ENCODE measurements at regions not wholly inside any gene's neighbourhood (a gene's known extent, or its start where the extent isn't known, plus 50 kb on each side); places are given as distances from the start of the nearest gene placed in this dataset.

DNA sequence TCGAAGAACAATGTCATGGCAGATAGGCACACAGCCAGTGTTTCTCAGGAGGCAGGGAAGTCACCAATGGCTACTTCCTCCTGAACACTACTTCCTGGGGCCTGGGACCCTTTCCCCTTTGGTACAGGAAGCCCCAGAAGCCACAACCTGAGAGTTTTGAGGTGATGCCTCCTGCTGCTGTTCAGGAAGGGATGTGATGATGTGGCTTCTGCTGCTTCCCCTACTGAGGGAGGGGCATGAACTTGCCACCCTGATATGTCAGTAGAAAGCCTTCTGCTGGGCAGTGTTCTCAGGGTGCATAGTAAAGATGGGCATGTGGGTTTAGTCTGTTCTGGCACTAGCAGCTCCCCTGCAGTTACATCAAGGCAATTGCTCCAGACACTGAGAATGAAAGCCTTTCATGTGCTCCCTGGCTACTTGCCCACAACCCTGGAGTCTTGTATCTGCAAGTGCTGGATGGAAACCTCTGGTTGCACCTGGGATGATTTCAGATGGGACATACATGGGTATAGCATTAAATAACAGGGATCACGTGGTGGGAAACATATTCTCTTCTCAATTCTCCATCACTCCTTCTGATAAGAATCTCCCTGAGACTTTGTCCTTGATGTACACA, 69.3 kb downstream of the ADRA2A start:
- no peak for DNase-seq
- Mint-ChIP-seq H3K9me3 (no peaks in the 10 kb centered on the region), H3K27ac (no peak overlapping the region)

GRCh38 chr10:111148025-111148424, 71.2 kb downstream of the ADRA2A start:
- H3K36me3 Mint-ChIP-seq (ENCODE audit: low read depth) = no peaks in the 10 kb centered on the region
- H3K9me3 Mint-ChIP-seq = no peaks in the 10 kb centered on the region
- no peak for TF ChIP-seq CTCF (IDR thresholded peaks at IDR 0.05)
- H3K4me1 Mint-ChIP-seq = peaks cover 27% of the 10 kb centered on the region
- DNase-seq = no peak
- H3K4me3 Mint-ChIP-seq = no peak overlapping the region
- no peak overlapping the region for H3K27ac Mint-ChIP-seq
- H3K27me3 Mint-ChIP-seq (ENCODE audit: low read depth, poor library complexity) = peaks cover 30% of the 10 kb centered on the region

More for the DNA sequence above, 69.3 kb downstream of the ADRA2A start:
- no peaks in the 10 kb centered on the region for H3K36me3 Mint-ChIP-seq (ENCODE audit: low read depth)
- no peak for TF ChIP-seq CTCF (IDR thresholded peaks at IDR 0.05)
- H3K4me1 Mint-ChIP-seq = peaks cover 13% of the 10 kb centered on the region
- peaks cover 39% of the 10 kb centered on the region for H3K27me3 Mint-ChIP-seq (ENCODE audit: low read depth, poor library complexity)
- H3K4me3 Mint-ChIP-seq = no peak overlapping the region

- H3K27ac Mint-ChIP-seq = no peak overlapping the region
- DNase-seq = no peak
- H3K36me3 Mint-ChIP-seq (ENCODE audit: low read depth) = no peaks in the 10 kb centered on the region
- peaks cover 27% of the 10 kb centered on the region for H3K27me3 Mint-ChIP-seq (ENCODE audit: low read depth, poor library complexity)
- TF ChIP-seq CTCF (IDR thresholded peaks at IDR 0.05) = no peak
- H3K4me1 Mint-ChIP-seq = peaks cover 27% of the 10 kb centered on the region
- H3K9me3 Mint-ChIP-seq = no peaks in the 10 kb centered on the region
- no peak overlapping the region for H3K4me3 Mint-ChIP-seq
These were observed 71.6 kb downstream of the ADRA2A start for GRCh38 chr10:111148440-111148839.

DNA sequence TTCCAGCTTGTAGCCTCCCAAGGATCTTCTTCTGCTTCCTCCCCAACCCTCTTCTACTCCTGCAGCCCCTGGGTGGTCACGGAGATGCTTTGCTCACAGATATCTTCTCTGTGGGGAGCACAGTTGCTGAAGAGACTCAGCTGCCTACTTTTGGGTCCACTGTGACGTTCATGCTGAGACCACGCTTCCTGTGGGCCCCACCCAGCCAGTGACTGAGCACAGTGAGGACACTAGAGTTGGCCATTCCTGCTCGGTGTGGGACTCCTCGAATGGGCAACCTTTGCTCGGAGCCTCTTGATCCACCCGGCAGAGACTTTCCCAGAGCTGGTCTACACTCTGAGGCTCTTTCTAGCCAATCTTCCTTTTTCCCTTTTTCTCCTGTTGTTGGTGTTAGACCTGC, 73.9 kb downstream of the ADRA2A start:
- peaks cover 23% of the 10 kb centered on the region for H3K27me3 Mint-ChIP-seq (ENCODE audit: low read depth, poor library complexity)
- H3K9me3 Mint-ChIP-seq = no peaks in the 10 kb centered on the region
- DNase-seq = no peak
- H3K27ac Mint-ChIP-seq = no peak overlapping the region
- peaks cover 27% of the 10 kb centered on the region for H3K4me1 Mint-ChIP-seq
- H3K4me3 Mint-ChIP-seq = no peak overlapping the region
- TF ChIP-seq CTCF (IDR thresholded peaks at IDR 0.05) = no peak
- H3K36me3 Mint-ChIP-seq (ENCODE audit: low read depth) = no peaks in the 10 kb centered on the region

DNA sequence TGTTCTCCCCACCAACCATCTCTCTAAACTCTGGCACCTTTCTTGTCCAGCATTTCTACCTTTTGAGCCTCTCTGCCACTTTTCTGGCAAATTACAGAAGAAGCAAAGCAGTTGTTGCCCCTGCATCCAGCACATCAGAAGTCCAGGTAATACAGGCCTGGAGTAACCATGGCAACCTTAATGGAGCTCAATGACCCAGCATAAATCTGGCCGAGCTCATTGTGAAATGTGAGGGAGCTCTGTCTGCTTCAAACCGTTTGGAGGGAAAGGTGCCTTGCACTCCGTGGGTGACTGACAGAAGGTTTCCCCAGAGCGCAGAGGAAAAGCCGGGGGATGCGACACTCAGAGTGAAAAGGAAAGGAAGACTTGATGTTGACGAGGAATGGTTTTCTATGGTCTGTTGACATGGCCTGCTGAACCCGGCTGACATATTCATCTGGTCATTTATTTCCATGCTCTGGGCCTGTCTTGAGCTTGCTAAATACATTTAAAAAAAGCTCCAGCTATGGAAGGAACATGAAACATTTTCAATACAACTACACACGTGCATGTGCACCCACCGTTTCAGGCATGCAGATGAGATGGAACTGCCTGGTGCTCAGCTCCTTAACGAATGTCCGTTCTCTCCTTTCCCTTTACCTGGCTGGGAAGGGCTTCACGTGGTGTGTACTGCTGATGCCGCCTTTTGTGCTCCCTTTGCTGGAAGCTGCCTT, 74.9 kb downstream of the ADRA2A start:
- TF ChIP-seq CTCF (IDR thresholded peaks at IDR 0.05) = no peak
- peak; percentile 14 for DNase-seq
- Mint-ChIP-seq H3K36me3 (ENCODE audit: low read depth) (no peaks in the 10 kb centered on the region), H3K27ac (no peak overlapping the region), H3K9me3 (no peaks in the 10 kb centered on the region), H3K4me3 (no peak overlapping the region), H3K27me3 (ENCODE audit: low read depth, poor library complexity) (peaks cover 18% of the 10 kb centered on the region), H3K4me1 (peaks cover 27% of the 10 kb centered on the region)

- H3K4me1 Mint-ChIP-seq = peaks cover 8% of the 10 kb centered on the region
- H3K27ac Mint-ChIP-seq = no peak overlapping the region
- H3K36me3 Mint-ChIP-seq (ENCODE audit: low read depth) = no peaks in the 10 kb centered on the region
- no peak for TF ChIP-seq CTCF (IDR thresholded peaks at IDR 0.05)
- no peaks in the 10 kb centered on the region for H3K9me3 Mint-ChIP-seq
- H3K27me3 Mint-ChIP-seq (ENCODE audit: low read depth, poor library complexity) = peaks cover 8% of the 10 kb centered on the region
- H3K4me3 Mint-ChIP-seq = no peak overlapping the region
- DNase-seq = no peak
These were observed 79.9 kb downstream of the ADRA2A start for GRCh38 chr10:111156754-111157153.
